Stomach smooth muscle (tissue), 2 donors: ENCODE measurements at regions not wholly inside any gene's neighbourhood (a gene's known extent, or its start where the extent isn't known, plus 50 kb on each side); places are given as distances from the start of the nearest gene placed in this dataset.
"Not testable (repeated sequence)": the region's sequence is repeated elsewhere in the genome, so short reads cannot be mapped to it uniquely, and the experiment has no call there.

Experiments
- H3K27ac ChIP-seq: one replicate; pipeline ENCODE4 v1.7.0; 2013; ENCODE audit warnings: mild to moderate bottlenecking, low read length, inconsistent platforms
- H3K27me3 ChIP-seq, 2 donors: one replicate each; pipeline ENCODE4 v1.7.0; 2013; ENCODE audit warnings: low read length in 2 of 2; ENCODE audit not compliant: insufficient read depth in 2 of 2, control insufficient read depth in 1 of 2
- H3K36me3 ChIP-seq, 2 donors: one replicate each; pipeline ENCODE4 v1.7.0; 2013; ENCODE audit warnings: low read length in 2 of 2; ENCODE audit not compliant: control insufficient read depth in 2 of 2, insufficient read depth in 2 of 2
- H3K4me1 ChIP-seq: one replicate; pipeline ENCODE4 v1.7.0; 2013; ENCODE audit warnings: low read length; ENCODE audit not compliant: control insufficient read depth, insufficient read depth
- H3K4me3 ChIP-seq, 2 donors: one replicate each; pipeline ENCODE4 v1.7.0; 2013; ENCODE audit warnings: low read length in 2 of 2
- H3K9ac ChIP-seq, 2 donors: one replicate each; pipeline ENCODE4 v1.7.0; 2013; ENCODE audit warnings: low read length in 2 of 2, mild to moderate bottlenecking in 1 of 2
- H3K9me3 ChIP-seq, 2 donors: one replicate each; pipeline ENCODE4 v1.7.0; 2013; ENCODE audit warnings: low read length in 2 of 2; ENCODE audit not compliant: control insufficient read depth in 2 of 2
- donor health status: healthy.
- donor health status: Pancreatic carcinoma.

DNA sequence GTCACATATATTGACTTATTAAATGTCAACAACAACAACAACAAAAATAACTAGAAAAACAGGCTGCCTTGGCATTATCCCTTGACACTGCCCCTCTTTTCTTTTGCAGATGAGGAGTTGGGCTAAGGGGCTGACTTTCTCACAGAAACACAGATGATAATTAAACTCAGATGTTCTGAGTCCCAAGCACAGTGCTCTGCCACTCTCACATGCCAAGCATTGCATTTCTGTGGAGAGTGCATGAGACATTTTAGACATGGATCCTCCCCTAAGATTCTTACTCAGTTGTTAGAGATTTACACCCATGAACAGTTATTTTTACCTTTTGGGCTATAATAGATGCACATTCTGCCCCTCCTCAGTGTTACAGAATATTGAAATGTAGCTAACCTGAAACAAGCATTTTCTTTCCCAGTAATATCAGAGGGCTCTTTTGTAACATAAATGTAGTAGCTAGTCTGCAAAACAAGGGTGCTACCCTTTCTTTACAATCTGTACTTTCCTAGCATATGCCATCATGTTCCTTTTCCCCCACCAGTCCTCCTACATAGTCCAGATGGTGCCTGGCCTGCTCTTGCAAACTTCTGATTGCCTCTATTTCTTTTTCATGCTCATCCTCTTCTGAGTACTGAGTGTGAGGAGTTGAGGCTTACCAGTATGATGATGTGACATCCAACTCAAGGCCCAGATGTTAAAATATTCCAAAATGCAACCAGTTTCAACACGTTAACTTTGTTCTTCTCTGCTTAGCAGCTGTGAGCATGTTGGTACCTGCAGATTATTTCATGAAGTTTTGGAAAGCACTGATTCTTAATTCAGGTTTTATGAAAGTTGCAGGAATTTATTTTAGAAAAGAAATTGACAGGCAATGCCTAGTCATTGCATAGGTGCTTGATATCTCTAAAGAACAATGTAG lies 125.0 kb upstream of the ATP2B1 start:
- Histone ChIP-seq H3K9me3 (no peaks in the 10 kb centered on the region), H3K4me3 (no peak overlapping the region), H3K27me3 (no peaks in the 10 kb centered on the region), H3K27ac (no peak overlapping the region), H3K4me1 (no peaks in the 10 kb centered on the region), H3K9ac (no peak overlapping the region), H3K36me3 (no peaks in the 10 kb centered on the region)

DNA sequence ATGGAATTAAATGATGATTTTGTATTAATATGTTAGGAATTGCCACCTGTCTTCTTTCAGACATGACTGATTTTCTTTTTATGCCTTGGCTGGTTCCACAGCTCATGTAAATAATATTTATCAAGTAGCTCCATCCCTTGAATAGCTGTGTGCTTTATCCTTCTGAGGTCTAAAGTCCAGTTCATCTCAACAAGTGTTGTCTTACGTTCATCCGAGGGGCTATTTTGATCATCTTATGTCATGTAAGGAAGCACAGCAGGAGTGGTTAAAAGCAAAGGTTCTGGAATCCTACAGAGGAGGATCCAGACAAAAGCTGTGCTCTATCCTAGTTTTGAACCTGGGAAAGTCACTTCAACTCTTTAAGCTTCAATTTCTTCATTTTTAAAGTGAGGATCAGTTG lies 123.7 kb upstream of the ATP2B1 start:
- no peaks in the 10 kb centered on the region for H3K9me3 ChIP-seq
- no peaks in the 10 kb centered on the region for H3K27me3 ChIP-seq
- H3K4me1 ChIP-seq, result no peaks in the 10 kb centered on the region
- H3K4me3 ChIP-seq, result no peak overlapping the region
- H3K36me3 ChIP-seq, result no peaks in the 10 kb centered on the region
- no peak overlapping the region for H3K9ac ChIP-seq
- no peak overlapping the region for H3K27ac ChIP-seq

DNA sequence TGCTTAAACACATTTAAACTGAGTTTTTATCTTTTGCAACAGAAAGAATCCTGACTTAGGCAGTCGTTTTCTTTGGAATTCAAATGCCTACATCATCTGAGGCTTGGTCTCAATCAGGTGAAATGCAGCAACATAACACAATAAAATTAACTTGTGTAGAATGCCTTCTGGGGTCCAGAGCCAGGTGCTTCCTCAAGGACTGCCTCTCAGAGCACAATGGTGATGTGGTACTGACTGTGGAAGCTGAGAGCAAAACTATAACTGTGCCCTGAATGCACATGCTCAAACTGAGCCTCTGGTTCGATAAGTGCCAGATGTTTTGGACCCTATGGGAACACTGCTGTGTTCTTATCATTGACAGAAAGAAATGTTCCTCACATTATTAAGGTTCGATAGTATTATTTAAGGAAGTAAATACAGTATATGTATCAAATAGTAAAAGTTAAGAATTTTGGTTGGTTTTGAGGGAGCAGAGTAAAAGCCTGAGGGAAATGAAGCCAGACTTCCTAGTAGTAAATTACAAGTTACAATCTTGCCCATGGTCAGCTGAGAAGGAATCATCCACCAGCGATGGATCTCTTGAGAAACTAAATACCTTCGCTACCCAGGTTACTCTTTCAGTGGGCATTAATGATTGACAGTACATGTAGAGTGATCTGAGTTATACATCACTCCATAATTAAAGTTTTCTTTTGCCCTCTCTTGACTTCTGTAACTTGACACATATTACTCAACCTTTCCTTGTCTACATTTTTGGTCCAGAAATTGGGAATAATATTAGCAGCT lies 122.9 kb upstream of the ATP2B1 start:
- H3K9ac ChIP-seq, result no peak overlapping the region
- no peak overlapping the region for H3K4me3 ChIP-seq
- H3K9me3 ChIP-seq, result no peaks in the 10 kb centered on the region
- no peaks in the 10 kb centered on the region for H3K27me3 ChIP-seq
- no peak overlapping the region for H3K27ac ChIP-seq
- H3K4me1 ChIP-seq, result no peaks in the 10 kb centered on the region
- H3K36me3 ChIP-seq, result no peaks in the 10 kb centered on the region

GRCh38 chr12:89829434-89829975 lies 120.9 kb upstream of the ATP2B1 start:
- no peak overlapping the region for H3K4me3 ChIP-seq

DNA sequence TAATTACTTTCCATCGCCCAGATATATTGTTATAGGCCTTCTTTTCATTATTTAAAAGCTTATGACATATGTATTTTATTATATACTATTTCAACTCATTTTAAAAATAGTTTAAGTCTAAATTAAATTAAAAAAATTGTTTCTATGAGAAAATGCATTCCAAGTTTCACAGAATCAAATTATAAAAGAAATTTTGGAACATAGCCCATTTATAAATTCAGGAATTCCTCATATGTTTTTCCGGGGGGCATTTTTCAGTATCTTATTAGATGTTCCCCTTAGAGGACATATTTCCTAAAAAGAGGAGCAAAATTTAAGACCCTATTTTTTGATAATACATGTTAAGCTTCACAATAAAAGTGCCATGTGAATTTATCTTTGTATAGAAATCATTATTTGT lies 119.9 kb upstream of the ATP2B1 start:
- Histone ChIP-seq H3K27ac (no peak overlapping the region), H3K27me3 (no peaks in the 10 kb centered on the region), H3K4me1 (no peaks in the 10 kb centered on the region), H3K4me3 (no peak overlapping the region), H3K9me3 (no peaks in the 10 kb centered on the region), H3K9ac (no peak overlapping the region), H3K36me3 (no peaks in the 10 kb centered on the region)

More at GRCh38 chr12:89829434-89829975, 120.9 kb upstream of the ATP2B1 start:
- Histone ChIP-seq H3K27me3 (no peaks in the 10 kb centered on the region), H3K9me3 (no peaks in the 10 kb centered on the region), H3K4me1 (no peaks in the 10 kb centered on the region), H3K36me3 (no peaks in the 10 kb centered on the region), H3K27ac (no peak overlapping the region), H3K9ac (no peak overlapping the region)

DNA sequence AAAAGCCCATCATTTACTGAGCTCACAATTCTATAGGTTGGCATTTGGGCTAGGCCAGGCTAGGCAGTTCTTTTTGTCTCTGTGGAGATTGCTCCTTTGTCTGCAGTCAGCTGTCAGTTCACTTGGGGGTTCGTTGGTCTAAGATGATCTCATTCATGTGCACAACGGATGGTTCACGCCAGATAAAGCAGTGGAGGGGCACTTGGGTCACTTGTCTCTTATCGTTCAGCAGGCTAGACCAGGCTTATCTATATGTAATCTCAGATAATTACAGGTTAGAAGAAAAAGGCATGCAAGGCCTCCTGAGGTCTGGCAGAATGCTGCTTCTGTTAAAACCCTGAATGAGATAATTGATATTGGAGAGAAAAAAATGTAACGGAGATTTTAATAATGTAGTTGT lies 119.0 kb upstream of the ATP2B1 start:
- H3K27ac ChIP-seq, result no peak overlapping the region
- no peaks in the 10 kb centered on the region for H3K4me1 ChIP-seq
- H3K27me3 ChIP-seq, result no peaks in the 10 kb centered on the region
- H3K9ac ChIP-seq, result no peak overlapping the region
- no peaks in the 10 kb centered on the region for H3K36me3 ChIP-seq
- no peaks in the 10 kb centered on the region for H3K9me3 ChIP-seq
- no peak overlapping the region for H3K4me3 ChIP-seq

- Histone ChIP-seq H3K9me3 (no peaks in the 10 kb centered on the region), H3K4me3 (no peak overlapping the region), H3K27me3 (no peaks in the 10 kb centered on the region), H3K36me3 (no peaks in the 10 kb centered on the region), H3K9ac (no peak overlapping the region), H3K27ac (no peak overlapping the region), H3K4me1 (no peaks in the 10 kb centered on the region)
These were observed 117.8 kb upstream of the ATP2B1 start for GRCh38 chr12:89826468-89826867.

GRCh38 chr12:89825591-89826449 lies 117.2 kb upstream of the ATP2B1 start:
- Histone ChIP-seq H3K9ac (no peak overlapping the region), H3K4me1 (no peaks in the 10 kb centered on the region), H3K9me3 (no peaks in the 10 kb centered on the region), H3K27ac (no peak overlapping the region), H3K27me3 (no peaks in the 10 kb centered on the region), H3K36me3 (no peaks in the 10 kb centered on the region), H3K4me3 (no peak overlapping the region)

DNA sequence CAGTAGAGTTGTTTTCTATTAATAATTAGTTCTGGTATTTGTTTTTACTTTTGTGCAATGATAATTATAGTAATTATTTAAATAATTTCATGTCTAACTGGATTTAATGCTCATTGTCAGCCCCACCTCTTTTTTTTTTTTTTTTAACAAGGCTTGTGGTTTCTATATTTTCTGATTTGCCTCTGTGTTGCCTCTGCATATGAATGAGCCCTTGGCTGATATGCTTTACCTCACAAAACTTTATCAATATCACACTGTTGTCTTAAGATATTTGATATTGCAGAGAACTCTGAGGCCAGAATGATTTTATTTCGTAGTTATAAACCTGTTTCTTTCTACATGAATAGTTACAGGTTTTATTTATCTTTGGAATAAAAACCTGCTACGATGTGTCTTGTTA lies 116.2 kb upstream of the ATP2B1 start:
- Histone ChIP-seq H3K27ac (no peak overlapping the region), H3K9ac (no peak overlapping the region), H3K4me1 (no peaks in the 10 kb centered on the region), H3K4me3 (no peak overlapping the region), H3K9me3 (no peaks in the 10 kb centered on the region), H3K36me3 (no peaks in the 10 kb centered on the region), H3K27me3 (no peaks in the 10 kb centered on the region)

DNA sequence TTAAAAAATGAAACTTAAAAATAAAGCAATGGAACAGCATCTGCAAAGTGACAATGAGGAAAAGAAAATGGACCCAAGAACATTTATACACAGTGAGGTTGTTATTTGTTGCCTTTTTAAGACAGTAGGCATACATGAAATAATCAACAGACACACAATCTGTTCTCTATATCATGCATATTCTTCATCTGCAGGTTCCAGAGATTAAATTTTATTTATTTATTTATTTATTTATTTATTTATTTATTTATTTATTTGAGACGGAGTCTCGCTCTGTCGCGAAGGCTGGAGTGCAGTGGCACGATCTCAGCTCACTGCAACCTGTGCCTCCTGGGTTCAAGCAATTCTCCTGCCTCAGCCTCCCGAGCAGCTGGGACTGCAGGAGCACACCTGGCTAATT lies 114.4 kb upstream of the ATP2B1 start:
- not testable (repeated sequence) for H3K9me3 ChIP-seq, H3K27ac ChIP-seq, H3K36me3 ChIP-seq, H3K4me3 ChIP-seq, H3K9ac ChIP-seq, H3K4me1 ChIP-seq, H3K27me3 ChIP-seq
